ENCODE measurements at regions not wholly inside any gene's neighbourhood (a gene's known extent, or its start where the extent isn't known, plus 50 kb on each side); places are given as distances from the start of the nearest gene placed in this dataset.
"Not testable (repeated sequence)": the region's sequence is repeated elsewhere in the genome, so short reads cannot be mapped to it uniquely, and the experiment has no call there.

GRCh38 chr6:155628306-155628705, 172.7 kb upstream of the NOX3 start:
- no peak for DNase-seq

- not testable (repeated sequence) for DNase-seq
These were observed 172.1 kb upstream of the NOX3 start for GRCh38 chr6:155627722-155628212.

GRCh38 chr6:155623450-155624178, 168.0 kb upstream of the NOX3 start:
- no peak for DNase-seq

GRCh38 chr6:155614606-155615005, 159.0 kb upstream of the NOX3 start:
- no peak for DNase-seq

GRCh38 chr6:155611742-155612141, 156.1 kb upstream of the NOX3 start:
- no peak for DNase-seq

- DNase-seq = no peak
These were observed 149.4 kb upstream of the NOX3 start for GRCh38 chr6:155604991-155605390.

GRCh38 chr6:155599561-155599960, 143.9 kb upstream of the NOX3 start:
- no peak for DNase-seq

GRCh38 chr6:155599160-155599559, 143.5 kb upstream of the NOX3 start:
- DNase-seq = no peak

- DNase-seq = no peak
These were observed 139.6 kb upstream of the NOX3 start for GRCh38 chr6:155595284-155595683.

GRCh38 chr6:155591741-155592140, 136.1 kb upstream of the NOX3 start:
- DNase-seq = no peak

GRCh38 chr6:155589190-155589589, 133.6 kb upstream of the NOX3 start:
- DNase-seq = no peak

- no peak for DNase-seq
These were observed 132.2 kb upstream of the NOX3 start for GRCh38 chr6:155587817-155588216.

GRCh38 chr6:155586090-155586489, 130.5 kb upstream of the NOX3 start:
- DNase-seq = no peak

GRCh38 chr6:155584006-155584405, 128.4 kb upstream of the NOX3 start:
- DNase-seq = no peak

GRCh38 chr6:155582016-155582991, 126.7 kb upstream of the NOX3 start:
- no peak for DNase-seq

GRCh38 chr6:155580904-155581303, 125.3 kb upstream of the NOX3 start:
- DNase-seq = no peak

GRCh38 chr6:155578251-155578650, 122.6 kb upstream of the NOX3 start:
- no peak for DNase-seq

- DNase-seq = no peak
These were observed 106.3 kb upstream of the NOX3 start for GRCh38 chr6:155561966-155562364.

GRCh38 chr6:155561257-155561965, 105.8 kb upstream of the NOX3 start:
- DNase-seq = no peak

GRCh38 chr6:155549928-155550327, 94.3 kb upstream of the NOX3 start:
- DNase-seq = no peak

- no peak for DNase-seq
These were observed 93.6 kb upstream of the NOX3 start for GRCh38 chr6:155549028-155549798.

- DNase-seq = no peak
These were observed 92.9 kb upstream of the NOX3 start for GRCh38 chr6:155548576-155548975.

Measured in islet precursor cell (in vitro differentiated cells).